ENCODE measurements at regions not wholly inside any gene's neighbourhood (a gene's known extent, or its start where the extent isn't known, plus 50 kb on each side); places are given as distances from the start of the nearest gene placed in this dataset.

GRCh38 chr3:1700650-1701049 is 398.0 kb upstream of the CNTN4 start:
- H3K9ac ChIP-seq (replicated peaks; ENCODE audit: extremely low read depth, insufficient read depth, low read length): no peak overlapping the region
- FAIRE-seq: no peak
- no peaks in the 10 kb centered on the region for H3K79me2 ChIP-seq (ENCODE audit: control insufficient read depth, insufficient read depth, low read length)
- intact Hi-C loops (cut with micrococcal nuclease): no loop called here
- no peaks in the 10 kb centered on the region for H3K9me3 ChIP-seq (replicated peaks; ENCODE audit: control insufficient read depth, insufficient read depth, low read length)
- ChIA-PET POLR2A (no interaction called here), CTCF (no interaction called here)
- H3K27ac ChIP-seq (ENCODE audit: insufficient read depth, low read depth, low read length): no peak overlapping the region
- no peaks in the 10 kb centered on the region for H3K36me3 ChIP-seq (ENCODE audit: control insufficient read depth in 2 of 2, extremely low read depth in 1 of 2, insufficient read depth in 2 of 2, low read length in 2 of 2)
- H3K27me3 ChIP-seq (ENCODE audit: control insufficient read depth in 2 of 2, insufficient read depth in 2 of 2, low read length in 2 of 2): no peaks in the 10 kb centered on the region
- H4K20me1 ChIP-seq (replicated peaks; ENCODE audit: control insufficient read depth, extremely low read depth, insufficient read depth, low read length): no peaks in the 10 kb centered on the region
- dilution Hi-C loops (cut with MboI; ENCODE audit: extremely low pct_ligation_motif_present, low sequenced_read_pairs): no loop called here
- no peaks in the 10 kb centered on the region for H3K4me1 ChIP-seq (ENCODE audit: control insufficient read depth, extremely low read depth, insufficient read depth, low read length)
- BruUV-seq (replicated peaks): no TSS peak
- H3K4me3 ChIP-seq (replicated peaks in 1 of 3; ENCODE audit: insufficient read depth in 1 of 3, low read depth in 1 of 3, low read length in 3 of 3): no peak overlapping the region
- TF ChIP-seq EZH2 (IDR thresholded peaks at IDR 0.05; ENCODE audit: borderline replicate concordance, low read depth, low read length, severe bottlenecking): no peak
- no peak for TF ChIP-seq JUN (IDR thresholded peaks at IDR 0.05; ENCODE audit: borderline replicate concordance, insufficient read depth, insufficient read length, low read depth)
- no peak for TF ChIP-seq POLR2AphosphoS5 (IDR thresholded peaks at IDR 0.05; ENCODE audit: insufficient read depth, low read depth, low read length)
- TF ChIP-seq MYC (IDR thresholded peaks at IDR 0.05; ENCODE audit: low read depth, low read length): no peak
- no peak for TF ChIP-seq POLR2A (IDR thresholded peaks at IDR 0.05; ENCODE audit: low read depth, low read length)
- no peak for TF ChIP-seq CTCF (IDR thresholded peaks at IDR 0.05; ENCODE audit: extremely low read depth in 1 of 2, insufficient read depth in 1 of 2, low read depth in 1 of 2, low read length in 2 of 2)
- no peak for TF ChIP-seq MAX (IDR thresholded peaks at IDR 0.05; ENCODE audit: insufficient read depth, insufficient read length)
- no peak for TF ChIP-seq GATA2 (IDR thresholded peaks at IDR 0.05; ENCODE audit: insufficient read depth, insufficient read length, low read depth, low read length)
- TF ChIP-seq FOS (IDR thresholded peaks at IDR 0.05; ENCODE audit: borderline replicate concordance, insufficient read depth, low read length): no peak
- H3K4me2 ChIP-seq (ENCODE audit: insufficient read depth, low read length): no peak overlapping the region
- DNase-seq (ENCODE audit: low read depth, low spot score): no peak
- H3K9me1 ChIP-seq (replicated peaks; ENCODE audit: control insufficient read depth, extremely low read depth, insufficient read depth, low read length): no peaks in the 10 kb centered on the region
- H2AFZ ChIP-seq (ENCODE audit: low read depth, low read length): no peak overlapping the region
